ENCODE measurements at regions not wholly inside any gene's neighbourhood (a gene's known extent, or its start where the extent isn't known, plus 50 kb on each side); places are given as distances from the start of the nearest gene placed in this dataset.
"Not testable (repeated sequence)": the region's sequence is repeated elsewhere in the genome, so short reads cannot be mapped to it uniquely, and the experiment has no call there.

- no peak for DNase-seq
Observed at GRCh38 chr16:72590151-72590937, 418.4 kb upstream of the PMFBP1 start.

- DNase-seq, result no peak
Observed at GRCh38 chr16:72588551-72588950, 416.6 kb upstream of the PMFBP1 start.

- not testable (repeated sequence) for DNase-seq
Observed at GRCh38 chr16:72578061-72578460, 406.1 kb upstream of the PMFBP1 start.

GRCh38 chr16:72576189-72576588 lies 404.2 kb upstream of the PMFBP1 start:
- DNase-seq, result no peak

GRCh38 chr16:72569677-72570076 lies 397.7 kb upstream of the PMFBP1 start:
- DNase-seq, result no peak

GRCh38 chr16:72568502-72568901 lies 396.5 kb upstream of the PMFBP1 start:
- DNase-seq, result no peak

- DNase-seq, result no peak
Observed at GRCh38 chr16:72566174-72566573, 394.2 kb upstream of the PMFBP1 start.

- no peak for DNase-seq
Observed at GRCh38 chr16:72565106-72565505, 393.2 kb upstream of the PMFBP1 start.

- no peak for DNase-seq
Observed at GRCh38 chr16:72560617-72561016, 388.7 kb upstream of the PMFBP1 start.

GRCh38 chr16:72558501-72558900 lies 386.5 kb upstream of the PMFBP1 start:
- DNase-seq, result no peak

GRCh38 chr16:72554935-72555334 lies 383.0 kb upstream of the PMFBP1 start:
- DNase-seq, result no peak

- DNase-seq, result no peak
Observed at GRCh38 chr16:72552654-72553053, 380.7 kb upstream of the PMFBP1 start.

- no peak for DNase-seq
Observed at GRCh38 chr16:72551649-72552048, 379.7 kb upstream of the PMFBP1 start.

- DNase-seq, result no peak
Observed at GRCh38 chr16:72549878-72550277, 377.9 kb upstream of the PMFBP1 start.

GRCh38 chr16:72542102-72542501 lies 370.1 kb upstream of the PMFBP1 start:
- no peak for DNase-seq

GRCh38 chr16:72537664-72538063 lies 365.7 kb upstream of the PMFBP1 start:
- DNase-seq, result no peak

- DNase-seq, result no peak
Observed at GRCh38 chr16:72536723-72537435, 364.9 kb upstream of the PMFBP1 start.

GRCh38 chr16:72532906-72533410 lies 361.0 kb upstream of the PMFBP1 start:
- no peak for DNase-seq

- DNase-seq, result no peak
Observed at GRCh38 chr16:72530434-72530833, 358.5 kb upstream of the PMFBP1 start.

- DNase-seq, result no peak
Observed at GRCh38 chr16:72523087-72523486, 351.1 kb upstream of the PMFBP1 start.

GRCh38 chr16:72517154-72517553 lies 345.2 kb upstream of the PMFBP1 start:
- no peak for DNase-seq

GRCh38 chr16:72511171-72511570 lies 339.2 kb upstream of the PMFBP1 start:
- no peak for DNase-seq

- no peak for DNase-seq
Observed at GRCh38 chr16:72508191-72508590, 336.2 kb upstream of the PMFBP1 start.

GRCh38 chr16:72502594-72503005 lies 330.6 kb upstream of the PMFBP1 start:
- no peak for DNase-seq

Data from activated CD8-positive, alpha-beta memory T cell treated with anti-CD3 and anti-CD28 coated beads, Interleukin-2, amount 50 U/mL, for 4 hours (primary cell).